Stomach (tissue), 4 donors: ENCODE measurements at regions not wholly inside any gene's neighbourhood (a gene's known extent, or its start where the extent isn't known, plus 50 kb on each side); places are given as distances from the start of the nearest gene placed in this dataset.

Source experiments
- EP300 ChIP-seq: sonication (generic); formaldehyde crosslinking; IDR thresholded peaks from one replicate; pipeline ENCODE4 v1.6.1; 2017; ENCODE audit warnings: antibody characterized with exemption
- POLR2A ChIP-seq, 4 donors: fragments of 450-650 bp; IDR thresholded peaks; one replicate each; pipeline ENCODE4 v1.6.1; 2016; ENCODE audit warnings: antibody characterized with exemption in 4 of 4, control low read depth in 2 of 4, mild to moderate bottlenecking in 1 of 4, moderate library complexity in 1 of 4
- TF ChIP-seq, protein P1 (sequence below), 7 experiments: fragments of 450-650 bp in 4 of 7; fragments of 200-600 bp in 3 of 7; sonication (generic) in 3 of 7; IDR thresholded peaks; one replicate each; pipeline ENCODE4 v1.5.1; 2016 to 2019; ENCODE audit warnings: antibody characterized with exemption in 7 of 7, control low read depth in 2 of 7, mild to moderate bottlenecking in 1 of 7

DNA sequence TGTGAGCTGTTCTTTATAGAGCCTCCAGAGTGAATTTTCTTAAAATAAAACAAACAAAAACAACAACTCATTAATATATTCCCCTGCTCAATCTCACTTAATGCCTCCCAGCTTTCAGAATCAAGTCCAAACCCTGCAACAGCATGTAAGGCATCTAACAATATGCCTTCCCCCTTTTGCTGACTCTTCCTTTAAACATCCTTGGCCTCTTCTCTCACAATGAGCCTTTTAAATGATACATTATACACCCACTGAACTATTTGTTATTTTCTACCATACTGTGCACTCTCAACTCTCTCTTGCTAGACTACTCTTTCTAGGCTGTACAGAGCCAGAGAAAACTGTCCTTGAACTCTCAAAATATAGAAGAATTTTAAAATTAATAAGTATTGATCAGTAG, 115.2 kb upstream of the SNX7 start:
- TF ChIP-seq POLR2A (IDR thresholded peaks at IDR 0.05) (no peak), EP300 (no peak)
- TF ChIP-seq, protein P1, sequence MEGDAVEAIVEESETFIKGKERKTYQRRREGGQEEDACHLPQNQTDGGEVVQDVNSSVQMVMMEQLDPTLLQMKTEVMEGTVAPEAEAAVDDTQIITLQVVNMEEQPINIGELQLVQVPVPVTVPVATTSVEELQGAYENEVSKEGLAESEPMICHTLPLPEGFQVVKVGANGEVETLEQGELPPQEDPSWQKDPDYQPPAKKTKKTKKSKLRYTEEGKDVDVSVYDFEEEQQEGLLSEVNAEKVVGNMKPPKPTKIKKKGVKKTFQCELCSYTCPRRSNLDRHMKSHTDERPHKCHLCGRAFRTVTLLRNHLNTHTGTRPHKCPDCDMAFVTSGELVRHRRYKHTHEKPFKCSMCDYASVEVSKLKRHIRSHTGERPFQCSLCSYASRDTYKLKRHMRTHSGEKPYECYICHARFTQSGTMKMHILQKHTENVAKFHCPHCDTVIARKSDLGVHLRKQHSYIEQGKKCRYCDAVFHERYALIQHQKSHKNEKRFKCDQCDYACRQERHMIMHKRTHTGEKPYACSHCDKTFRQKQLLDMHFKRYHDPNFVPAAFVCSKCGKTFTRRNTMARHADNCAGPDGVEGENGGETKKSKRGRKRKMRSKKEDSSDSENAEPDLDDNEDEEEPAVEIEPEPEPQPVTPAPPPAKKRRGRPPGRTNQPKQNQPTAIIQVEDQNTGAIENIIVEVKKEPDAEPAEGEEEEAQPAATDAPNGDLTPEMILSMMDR (IDR thresholded peaks at IDR 0.05) = no peak
